ENCODE measurements at regions not wholly inside any gene's neighbourhood (a gene's known extent, or its start where the extent isn't known, plus 50 kb on each side); places are given as distances from the start of the nearest gene placed in this dataset.
"Not testable (repeated sequence)": the region's sequence is repeated elsewhere in the genome, so short reads cannot be mapped to it uniquely, and the experiment has no call there.

GRCh38 chr2:184452907-184453306 is 145.4 kb upstream of the ZNF804A start:
- Histone ChIP-seq H3K4me1 (ENCODE audit: control insufficient read depth, insufficient read depth, low read length) (no peaks in the 10 kb centered on the region), H3K36me3 (ENCODE audit: control insufficient read depth, insufficient read depth, low read length) (no peaks in the 10 kb centered on the region), H3K27ac (ENCODE audit: low read depth, low read length) (no peak overlapping the region), H3K4me3 (ENCODE audit: low read depth, low read length) (no peak overlapping the region), H3K9me3 (ENCODE audit: control insufficient read depth, insufficient read depth, low read length) (no peaks in the 10 kb centered on the region), H3K27me3 (ENCODE audit: control insufficient read depth, insufficient read depth, low read length) (no peaks in the 10 kb centered on the region)
- DNase-seq (ENCODE audit: low read depth in 4 of 6, low spot score in 6 of 6) = no peak

- WGBS (ENCODE audit: insufficient coverage) = no CpG with 5 or more reads among the region's 1 CpG
- DNase-seq (ENCODE audit: low read depth in 4 of 6, low spot score in 6 of 6) = no peak
- Histone ChIP-seq H3K4me1 (ENCODE audit: control insufficient read depth, insufficient read depth, low read length) (no peaks in the 10 kb centered on the region), H3K9me3 (ENCODE audit: control insufficient read depth, insufficient read depth, low read length) (no peaks in the 10 kb centered on the region), H3K27me3 (ENCODE audit: control insufficient read depth, insufficient read depth, low read length) (no peaks in the 10 kb centered on the region), H3K27ac (ENCODE audit: low read depth, low read length) (no peak overlapping the region), H3K4me3 (ENCODE audit: low read depth, low read length) (no peak overlapping the region), H3K36me3 (ENCODE audit: control insufficient read depth, insufficient read depth, low read length) (no peaks in the 10 kb centered on the region)
Measured at GRCh38 chr2:184455624-184456023, 142.7 kb upstream of the ZNF804A start.

- not testable (repeated sequence) for H3K9me3 ChIP-seq (ENCODE audit: control insufficient read depth, insufficient read depth, low read length); DNase-seq (ENCODE audit: low read depth in 4 of 6, low spot score in 6 of 6); H3K4me3 ChIP-seq (ENCODE audit: low read depth, low read length); H3K4me1 ChIP-seq (ENCODE audit: control insufficient read depth, insufficient read depth, low read length); H3K36me3 ChIP-seq (ENCODE audit: control insufficient read depth, insufficient read depth, low read length); H3K27me3 ChIP-seq (ENCODE audit: control insufficient read depth, insufficient read depth, low read length); H3K27ac ChIP-seq (ENCODE audit: low read depth, low read length)
- 100% methylated on average over 6 of the region's 10 CpGs for WGBS (ENCODE audit: insufficient coverage)
Measured at GRCh38 chr2:184456693-184457092, 141.6 kb upstream of the ZNF804A start.

- no peak for DNase-seq (ENCODE audit: low read depth in 4 of 6, low spot score in 6 of 6)
- H3K4me3 ChIP-seq (ENCODE audit: low read depth, low read length) = no peak overlapping the region
Measured at GRCh38 chr2:184463102-184463865, 135.0 kb upstream of the ZNF804A start.

GRCh38 chr2:184463866-184464248 is 134.5 kb upstream of the ZNF804A start:
- H3K9me3 ChIP-seq (ENCODE audit: control insufficient read depth, insufficient read depth, low read length) = peaks cover 1% of the 10 kb centered on the region
- no peaks in the 10 kb centered on the region for H3K4me1 ChIP-seq (ENCODE audit: control insufficient read depth, insufficient read depth, low read length)
- no CpG with 5 or more reads among the region's 1 CpG for WGBS (ENCODE audit: insufficient coverage)
- H3K4me3 ChIP-seq (ENCODE audit: low read depth, low read length) = no peak overlapping the region
- H3K27me3 ChIP-seq (ENCODE audit: control insufficient read depth, insufficient read depth, low read length) = no peaks in the 10 kb centered on the region
- no peaks in the 10 kb centered on the region for H3K36me3 ChIP-seq (ENCODE audit: control insufficient read depth, insufficient read depth, low read length)
- DNase-seq (ENCODE audit: low read depth in 4 of 6, low spot score in 6 of 6) = no peak
- H3K27ac ChIP-seq (ENCODE audit: low read depth, low read length) = no peak overlapping the region

More at GRCh38 chr2:184463102-184463865, 135.0 kb upstream of the ZNF804A start:
- peaks cover 1% of the 10 kb centered on the region for H3K9me3 ChIP-seq (ENCODE audit: control insufficient read depth, insufficient read depth, low read length)
- H3K4me1 ChIP-seq (ENCODE audit: control insufficient read depth, insufficient read depth, low read length) = no peaks in the 10 kb centered on the region
- no peaks in the 10 kb centered on the region for H3K27me3 ChIP-seq (ENCODE audit: control insufficient read depth, insufficient read depth, low read length)
- WGBS (ENCODE audit: insufficient coverage) = no CpG with 5 or more reads among the region's 4 CpGs
- no peaks in the 10 kb centered on the region for H3K36me3 ChIP-seq (ENCODE audit: control insufficient read depth, insufficient read depth, low read length)
- no peak overlapping the region for H3K27ac ChIP-seq (ENCODE audit: low read depth, low read length)

- no peak for DNase-seq (ENCODE audit: low read depth in 4 of 6, low spot score in 6 of 6)
- Histone ChIP-seq H3K27me3 (ENCODE audit: control insufficient read depth, insufficient read depth, low read length) (no peaks in the 10 kb centered on the region), H3K36me3 (ENCODE audit: control insufficient read depth, insufficient read depth, low read length) (no peaks in the 10 kb centered on the region), H3K9me3 (ENCODE audit: control insufficient read depth, insufficient read depth, low read length) (peaks cover 1% of the 10 kb centered on the region), H3K4me1 (ENCODE audit: control insufficient read depth, insufficient read depth, low read length) (no peaks in the 10 kb centered on the region), H3K4me3 (ENCODE audit: low read depth, low read length) (no peak overlapping the region), H3K27ac (ENCODE audit: low read depth, low read length) (no peak overlapping the region)
- no CpG with 5 or more reads among the region's 3 CpGs for WGBS (ENCODE audit: insufficient coverage)
Measured at GRCh38 chr2:184468826-184469225, 129.5 kb upstream of the ZNF804A start.

- H3K27me3 ChIP-seq (ENCODE audit: control insufficient read depth, insufficient read depth, low read length) = no peaks in the 10 kb centered on the region
- no peaks in the 10 kb centered on the region for H3K9me3 ChIP-seq (ENCODE audit: control insufficient read depth, insufficient read depth, low read length)
- DNase-seq (ENCODE audit: low read depth in 4 of 6, low spot score in 6 of 6) = no peak
- H3K27ac ChIP-seq (ENCODE audit: low read depth, low read length) = no peak overlapping the region
- no peaks in the 10 kb centered on the region for H3K4me1 ChIP-seq (ENCODE audit: control insufficient read depth, insufficient read depth, low read length)
- WGBS (ENCODE audit: insufficient coverage) = no CpG with 5 or more reads among the region's 1 CpG
- no peak overlapping the region for H3K4me3 ChIP-seq (ENCODE audit: low read depth, low read length)
- no peaks in the 10 kb centered on the region for H3K36me3 ChIP-seq (ENCODE audit: control insufficient read depth, insufficient read depth, low read length)
Measured at GRCh38 chr2:184472481-184472880, 125.8 kb upstream of the ZNF804A start.

- Histone ChIP-seq H3K9me3 (ENCODE audit: control insufficient read depth, insufficient read depth, low read length) (no peaks in the 10 kb centered on the region), H3K4me3 (ENCODE audit: low read depth, low read length) (no peak overlapping the region), H3K27me3 (ENCODE audit: control insufficient read depth, insufficient read depth, low read length) (no peaks in the 10 kb centered on the region), H3K27ac (ENCODE audit: low read depth, low read length) (no peak overlapping the region), H3K4me1 (ENCODE audit: control insufficient read depth, insufficient read depth, low read length) (no peaks in the 10 kb centered on the region), H3K36me3 (ENCODE audit: control insufficient read depth, insufficient read depth, low read length) (no peaks in the 10 kb centered on the region)
- DNase-seq (ENCODE audit: low read depth in 4 of 6, low spot score in 6 of 6) = no peak
- WGBS (ENCODE audit: insufficient coverage) = no CpG with 5 or more reads among the region's 1 CpG
Measured at GRCh38 chr2:184481865-184482264, 116.5 kb upstream of the ZNF804A start.

- no peak overlapping the region for H3K27ac ChIP-seq (ENCODE audit: low read depth, low read length)
- no peaks in the 10 kb centered on the region for H3K9me3 ChIP-seq (ENCODE audit: control insufficient read depth, insufficient read depth, low read length)
- H3K27me3 ChIP-seq (ENCODE audit: control insufficient read depth, insufficient read depth, low read length) = no peaks in the 10 kb centered on the region
- no peak for DNase-seq (ENCODE audit: low read depth in 4 of 6, low spot score in 6 of 6)
- no peaks in the 10 kb centered on the region for H3K4me1 ChIP-seq (ENCODE audit: control insufficient read depth, insufficient read depth, low read length)
- no CpG with 5 or more reads among the region's 2 CpGs for WGBS (ENCODE audit: insufficient coverage)
- H3K4me3 ChIP-seq (ENCODE audit: low read depth, low read length) = no peak overlapping the region
- H3K36me3 ChIP-seq (ENCODE audit: control insufficient read depth, insufficient read depth, low read length) = no peaks in the 10 kb centered on the region
Measured at GRCh38 chr2:184498936-184499335, 99.4 kb upstream of the ZNF804A start.

- Histone ChIP-seq H3K27ac (ENCODE audit: low read depth, low read length) (no peak overlapping the region), H3K4me1 (ENCODE audit: control insufficient read depth, insufficient read depth, low read length) (no peaks in the 10 kb centered on the region), H3K36me3 (ENCODE audit: control insufficient read depth, insufficient read depth, low read length) (no peaks in the 10 kb centered on the region), H3K9me3 (ENCODE audit: control insufficient read depth, insufficient read depth, low read length) (no peaks in the 10 kb centered on the region), H3K4me3 (ENCODE audit: low read depth, low read length) (no peak overlapping the region), H3K27me3 (ENCODE audit: control insufficient read depth, insufficient read depth, low read length) (no peaks in the 10 kb centered on the region)
- no peak for DNase-seq (ENCODE audit: low read depth in 4 of 6, low spot score in 6 of 6)
Measured at GRCh38 chr2:184504252-184504651, 94.1 kb upstream of the ZNF804A start.
